ENCODE measurements at regions not wholly inside any gene's neighbourhood (a gene's known extent, or its start where the extent isn't known, plus 50 kb on each side); places are given as distances from the start of the nearest gene placed in this dataset.
A peak's percentile ranks its signal among the peaks of the same experiment; 100 is the strongest.

- Histone ChIP-seq H3K4me3 (no peak overlapping the region), H3K9me3 (no peaks in the 10 kb centered on the region), H3K4me1 (peaks cover 0 to 16% (median under 1%) of the 10 kb centered on the region in 4 donors), H3K27me3 (no peaks in the 10 kb centered on the region), H3K27ac (peak overlapping the region in 1 of 5 donors; percentile 38), H3K36me3 (no peaks in the 10 kb centered on the region)
- intact Hi-C loops (cut with DNase I; ENCODE audit: low total_unique reads) = no loop called here
- DNase-seq = no peak
- WGBS, 5 donors = 84 to 94% (median 94%) methylated on average over 16 of the region's 16 CpGs
- TF ChIP-seq POLR2A (IDR thresholded peaks at IDR 0.05) (no peak), EP300 (IDR thresholded peaks at IDR 0.05) (no peak), POLR2AphosphoS5 (IDR thresholded peaks at IDR 0.05) (no peak)
- TF ChIP-seq, protein P1, sequence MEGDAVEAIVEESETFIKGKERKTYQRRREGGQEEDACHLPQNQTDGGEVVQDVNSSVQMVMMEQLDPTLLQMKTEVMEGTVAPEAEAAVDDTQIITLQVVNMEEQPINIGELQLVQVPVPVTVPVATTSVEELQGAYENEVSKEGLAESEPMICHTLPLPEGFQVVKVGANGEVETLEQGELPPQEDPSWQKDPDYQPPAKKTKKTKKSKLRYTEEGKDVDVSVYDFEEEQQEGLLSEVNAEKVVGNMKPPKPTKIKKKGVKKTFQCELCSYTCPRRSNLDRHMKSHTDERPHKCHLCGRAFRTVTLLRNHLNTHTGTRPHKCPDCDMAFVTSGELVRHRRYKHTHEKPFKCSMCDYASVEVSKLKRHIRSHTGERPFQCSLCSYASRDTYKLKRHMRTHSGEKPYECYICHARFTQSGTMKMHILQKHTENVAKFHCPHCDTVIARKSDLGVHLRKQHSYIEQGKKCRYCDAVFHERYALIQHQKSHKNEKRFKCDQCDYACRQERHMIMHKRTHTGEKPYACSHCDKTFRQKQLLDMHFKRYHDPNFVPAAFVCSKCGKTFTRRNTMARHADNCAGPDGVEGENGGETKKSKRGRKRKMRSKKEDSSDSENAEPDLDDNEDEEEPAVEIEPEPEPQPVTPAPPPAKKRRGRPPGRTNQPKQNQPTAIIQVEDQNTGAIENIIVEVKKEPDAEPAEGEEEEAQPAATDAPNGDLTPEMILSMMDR (IDR thresholded peaks at IDR 0.05) = no peak
Observed at GRCh38 chr15:100710744-100711515, 108.5 kb downstream of the ASB7 start.

DNA sequence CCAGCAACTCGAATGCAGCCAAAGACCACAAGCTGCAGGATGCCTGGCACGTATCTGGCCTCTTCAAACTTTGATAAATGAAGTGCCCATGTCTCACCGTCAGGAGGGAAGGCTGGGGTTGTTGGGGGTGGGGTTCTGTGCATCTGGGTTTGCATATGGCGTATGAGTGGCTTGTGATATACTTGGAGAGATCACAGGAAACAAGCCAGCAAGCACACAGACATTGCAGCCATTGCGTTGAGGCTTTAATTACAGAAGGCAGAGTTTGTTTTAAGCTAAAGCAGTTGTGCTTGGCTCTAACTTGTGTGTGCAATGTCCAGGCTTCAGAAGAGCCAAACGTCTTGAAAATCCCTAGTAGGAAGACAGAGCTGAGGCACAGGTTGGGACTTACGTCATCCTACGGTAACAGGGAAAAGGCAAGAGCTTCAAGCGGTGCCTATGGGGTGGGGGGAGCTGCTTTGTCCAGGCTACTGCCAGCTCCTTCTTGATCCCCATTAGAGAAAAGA is 109.2 kb downstream of the ASB7 start:
- Histone ChIP-seq H3K27me3 (no peaks in the 10 kb centered on the region), H3K9me3 (no peaks in the 10 kb centered on the region), H3K4me3 (no peak overlapping the region), H3K27ac (peak overlapping the region in 3 of 5 donors; percentile 5 to 38 (median 20)), H3K36me3 (no peaks in the 10 kb centered on the region), H3K4me1 (peaks cover 0 to 18% (median 2%) of the 10 kb centered on the region in 4 donors)
- peak in 1 of 2 donors; percentile 75 for DNase-seq
- TF ChIP-seq, protein P1 (IDR thresholded peaks at IDR 0.05) = no peak
- TF ChIP-seq POLR2AphosphoS5 (IDR thresholded peaks at IDR 0.05) (no peak), EP300 (IDR thresholded peaks at IDR 0.05) (no peak), POLR2A (IDR thresholded peaks at IDR 0.05) (no peak)
- intact Hi-C loops (cut with DNase I; ENCODE audit: low total_unique reads) = no loop called here
- 49 to 65% (median 63%) methylated on average over 9 of the region's 9 CpGs for WGBS, 5 donors

DNA sequence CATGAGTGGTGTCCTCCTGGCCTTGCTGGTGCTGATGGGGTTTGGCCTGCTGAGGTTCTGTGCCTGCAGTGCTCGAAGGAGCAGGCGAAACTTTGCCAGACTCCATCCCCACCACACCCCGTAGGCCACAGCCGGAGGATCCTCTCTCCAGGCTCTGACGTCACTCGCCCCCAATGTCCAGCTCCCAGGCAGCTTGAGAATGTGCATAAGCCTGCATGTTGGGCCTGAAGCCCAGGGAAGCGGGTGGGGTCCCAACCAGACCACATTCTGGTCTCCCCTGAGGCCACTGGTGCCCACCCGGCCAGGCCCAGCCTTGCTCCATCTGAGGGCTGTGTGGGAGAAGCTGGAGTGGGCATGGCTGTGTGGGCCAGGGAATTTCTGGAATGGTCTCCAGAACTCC is 109.8 kb downstream of the ASB7 start:
- TF ChIP-seq EP300 (IDR thresholded peaks at IDR 0.05) = no peak
- no peak for TF ChIP-seq POLR2A (IDR thresholded peaks at IDR 0.05)
- no peak for TF ChIP-seq POLR2AphosphoS5 (IDR thresholded peaks at IDR 0.05)
- TF ChIP-seq, protein P1 (IDR thresholded peaks at IDR 0.05) = no peak
- no peaks in the 10 kb centered on the region for H3K36me3 ChIP-seq
- H3K4me3 ChIP-seq = no peak overlapping the region
- peak in 1 of 2 donors; percentile 89 for DNase-seq
- peaks cover 0 to 18% (median 2%) of the 10 kb centered on the region in 4 donors for H3K4me1 ChIP-seq
- peak overlapping the region in 3 of 5 donors; percentile 5 to 38 (median 20) for H3K27ac ChIP-seq
- intact Hi-C loops (cut with DNase I; ENCODE audit: low total_unique reads) = no loop called here
- no peaks in the 10 kb centered on the region for H3K9me3 ChIP-seq
- no peaks in the 10 kb centered on the region for H3K27me3 ChIP-seq
- WGBS, 5 donors = 65 to 76% (median 69%) methylated on average over 7 to 8 of the region's 8 CpGs

DNA sequence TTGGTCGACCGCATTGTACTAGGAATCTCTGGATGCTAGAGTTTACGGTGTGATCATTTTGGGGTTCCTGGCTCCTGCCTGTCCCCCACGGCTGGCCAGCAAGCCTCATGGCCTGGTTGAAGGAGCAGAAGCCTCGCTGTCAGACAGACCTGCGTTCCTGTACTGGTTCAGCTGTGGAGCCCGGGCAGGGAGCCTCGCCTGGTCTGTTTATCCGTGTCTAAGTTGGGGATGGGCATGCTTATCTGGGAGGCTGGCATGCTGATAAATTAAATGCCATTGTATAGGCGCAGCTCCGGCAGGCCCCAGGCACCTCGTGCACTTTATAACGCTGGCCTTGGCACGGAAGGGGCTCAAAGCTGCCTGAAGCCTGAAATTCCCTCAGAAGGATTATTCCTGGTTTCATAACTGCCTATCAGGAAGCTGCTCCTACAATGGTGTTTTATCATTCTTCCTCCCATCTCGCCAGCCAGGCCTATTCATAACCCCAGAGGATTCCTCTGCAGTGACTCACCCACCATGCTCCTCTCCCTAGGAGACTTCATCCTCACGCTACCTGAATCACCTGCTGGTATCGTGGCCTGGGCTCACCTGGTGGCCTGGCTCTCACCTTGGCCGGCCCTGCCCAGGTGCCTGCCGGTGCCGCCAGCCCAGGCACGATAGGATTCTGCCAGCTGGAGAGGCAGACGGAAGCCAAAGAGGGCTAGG is 110.9 kb downstream of the ASB7 start:
- no peaks in the 10 kb centered on the region for H3K9me3 ChIP-seq
- no peaks in the 10 kb centered on the region for H3K36me3 ChIP-seq
- peak in 1 of 2 donors; percentile 41 for DNase-seq
- H3K4me3 ChIP-seq = no peak overlapping the region
- peaks cover 0 to 18% (median 2%) of the 10 kb centered on the region in 4 donors for H3K4me1 ChIP-seq
- H3K27ac ChIP-seq = peak overlapping the region in 2 of 5 donors; percentile 26 to 38
- intact Hi-C loops (cut with DNase I; ENCODE audit: low total_unique reads) = no loop called here
- no peaks in the 10 kb centered on the region for H3K27me3 ChIP-seq
- 65 to 79% (median 74%) methylated on average over 21 to 22 of the region's 22 CpGs for WGBS, 5 donors
- TF ChIP-seq POLR2A (IDR thresholded peaks at IDR 0.05) = no peak

All from stomach (tissue), 8 donors.